K562 (cell line): ENCODE measurements at regions not wholly inside any gene's neighbourhood (a gene's known extent, or its start where the extent isn't known, plus 50 kb on each side); places are given as distances from the start of the nearest gene placed in this dataset.

ENCODE experiments used
- ATAC-seq: fragments of 200-7000 bp; cut with Tn5 transposase; 3 replicates; pipeline ENCODE4 v1.9.1; 2020; ENCODE audit warnings: moderate library complexity
- BruUV-seq: library from RNA; stranded (reverse); fragments of 400-500 nt; replicated peaks from 2 replicates; lab custom pipeline; 2021; lab: Mats Ljungman, UMichigan
- CTCF ChIA-PET: fragments of 300-600 bp; formaldehyde crosslinking; extraction: SDS; loops from one replicate; lab custom pipeline; 2021; ENCODE audit warnings: low intra/inter-chr PET ratio; lab: Yijun Ruan, JAX
- POLR2A ChIA-PET: fragments of 300-600, 350-650 bp; sonication (Branson Sonifier 250); formaldehyde crosslinking; extraction: SDS; loops from one replicate; lab custom pipeline; 2021; ENCODE audit warnings: antibody characterized with exemption, inconsistent platforms; lab: Yijun Ruan, JAX
- DNase-seq, 4 experiments: peaks; one replicate each; pipeline versions ENCODE4 v3.0.0 to v3.0.0-alpha.2; 2011 to 2018; ENCODE audit warnings: low spot score in 3 of 4, mixed read lengths in 3 of 4; ENCODE audit errors: extremely low read depth in 1 of 4
- FAIRE-seq: peaks from 2 replicates; lab custom pipeline; 2011; peaks lifted over from hg19 to GRCh38; lab: Jason Lieb, UNC
- H2AFZ ChIP-seq: 2 replicates; pipeline ENCODE4 v1.6.0; 2011; ENCODE audit warnings: low read depth, low read length, control low read depth, inconsistent platforms
- H3K27ac ChIP-seq: fragments of 200-600 bp; 3 replicates; pipeline ENCODE4 v1.8.0; 2011; ENCODE audit warnings: low read depth, mild to moderate bottlenecking, control low read depth, inconsistent platforms, low read length, moderate library complexity, mixed read lengths; ENCODE audit errors: extremely low read depth
- H3K27me3 ChIP-seq, 2 experiments: fragments of 300-600 bp in 1 of 2; 2 replicates in 1 of 2; 3 replicates in 1 of 2; pipeline versions ENCODE4 v1.6.0 to v1.8.0; 2011; ENCODE audit warnings: inconsistent platforms in 2 of 2, low read length in 2 of 2, mild to moderate bottlenecking in 1 of 2, mixed read lengths in 1 of 2, moderate library complexity in 1 of 2; ENCODE audit not compliant: control insufficient read depth in 2 of 2, insufficient read depth in 2 of 2
- H3K36me3 ChIP-seq: fragments of 300-600 bp; 3 replicates; pipeline ENCODE4 v1.8.0; 2011; ENCODE audit warnings: mild to moderate bottlenecking, low read length, inconsistent platforms; ENCODE audit not compliant: control insufficient read depth, insufficient read depth
- H3K4me1 ChIP-seq, 2 experiments: fragments of 200-600 bp in 1 of 2; replicated peaks in 1 of 2; 2 replicates in 1 of 2; 3 replicates in 1 of 2; pipeline versions ENCODE4 v1.5.1 to v1.8.0; 2011; ENCODE audit warnings: inconsistent platforms in 2 of 2, low read length in 2 of 2, mild to moderate bottlenecking in 1 of 2, mixed read lengths in 1 of 2, moderate library complexity in 1 of 2; ENCODE audit not compliant: control insufficient read depth in 2 of 2, insufficient read depth in 2 of 2
- H3K4me2 ChIP-seq: 2 replicates; pipeline ENCODE4 v1.6.1; 2011; ENCODE audit warnings: low read length, control low read depth, inconsistent platforms, mixed read lengths; ENCODE audit not compliant: insufficient read depth
- H3K4me3 ChIP-seq: fragments of 200-600 bp; sonication (generic), shearing (Covaris generic); 2 replicates; pipeline ENCODE4 v1.5.1; 2016; ENCODE audit warnings: control low read depth, inconsistent platforms
- H3K79me2 ChIP-seq: fragments of 200-600 bp; 3 replicates; pipeline ENCODE4 v1.8.0; 2011; ENCODE audit warnings: low read length, inconsistent platforms; ENCODE audit not compliant: control insufficient read depth, insufficient read depth
- H3K9ac ChIP-seq, 2 experiments: 2 replicates each; pipeline versions ENCODE4 v1.6.0 to v1.6.1; 2011; ENCODE audit warnings: low read depth in 2 of 2, low read length in 2 of 2, control low read depth in 1 of 2, inconsistent platforms in 1 of 2, mild to moderate bottlenecking in 1 of 2, mixed read lengths in 1 of 2; ENCODE audit not compliant: insufficient read depth in 1 of 2
- H3K9me1 ChIP-seq: one replicate; pipeline ENCODE4 v1.6.0; 2011; ENCODE audit warnings: inconsistent platforms, mild to moderate bottlenecking, low read length, moderate library complexity; ENCODE audit not compliant: control insufficient read depth, insufficient read depth
- H3K9me3 ChIP-seq: replicated peaks from 2 replicates; pipeline ENCODE4 v1.5.1; 2011; ENCODE audit warnings: low read depth, low read length, inconsistent platforms; ENCODE audit not compliant: control insufficient read depth, insufficient read depth
- H4K20me1 ChIP-seq: replicated peaks from 2 replicates; pipeline ENCODE4 v1.6.1; 2011; ENCODE audit warnings: low read length, inconsistent platforms, mixed read lengths; ENCODE audit not compliant: control insufficient read depth, insufficient read depth
- ARNT ChIP-seq, 2 experiments: fragments of 450-650 bp; IDR thresholded peaks; 2 replicates each; pipeline ENCODE4 v1.6.1; 2016; ENCODE audit warnings: mild to moderate bottlenecking in 1 of 2
- CBFA2T3 ChIP-seq: fragments of 450-650 bp; IDR thresholded peaks from 2 replicates; pipeline ENCODE4 v1.6.1; 2017
- CBX3 ChIP-seq, 2 experiments: IDR thresholded peaks; 1 replicate in 1 of 2; 2 replicates in 1 of 2; pipeline ENCODE4 v1.6.1; 2012; ENCODE audit warnings: inconsistent platforms in 2 of 2, low read length in 2 of 2, borderline replicate concordance in 1 of 2, control low read depth in 1 of 2
- COPS2 ChIP-seq: fragments of 450-650 bp; conservative IDR thresholded peaks from 2 replicates; pipeline ENCODE4 v1.6.1; 2016; ENCODE audit warnings: mild to moderate bottlenecking, moderate library complexity
- ETV1 ChIP-seq: fragments of 450-650 bp; conservative IDR thresholded peaks from 2 replicates; pipeline ENCODE4 v1.6.1; 2016; ENCODE audit warnings: missing genetic modification characterization, control low read depth, low read depth, missing compliant biosample characterization
- ID3 ChIP-seq, 2 experiments: fragments of 250-450 bp in 1 of 2; fragments of 450-650 bp in 1 of 2; sonication (Bioruptor Pico) in 1 of 2; IDR thresholded peaks; 2 replicates each; pipeline versions ENCODE4 v1.6.1 to v1.8.0; 2016 to 2021; ENCODE audit warnings: mild to moderate bottlenecking in 2 of 2, moderate library complexity in 2 of 2, missing compliant biosample characterization in 1 of 2, missing genetic modification characterization in 1 of 2
- KLF10 ChIP-seq: fragments of 250-450 bp; sonication (Bioruptor Pico); IDR thresholded peaks from 2 replicates; pipeline ENCODE4 v1.6.1; 2021; ENCODE audit warnings: matching md5 sums
- KLF16 ChIP-seq: IDR thresholded peaks from 2 replicates; pipeline ENCODE4 v1.6.1; 2016; ENCODE audit warnings: antibody characterized with exemption
- MEF2D ChIP-seq: conservative IDR thresholded peaks from 2 replicates; pipeline ENCODE4 v1.6.1; 2016; ENCODE audit warnings: low read depth, missing genetic modification characterization, missing compliant biosample characterization
- PTBP1 ChIP-seq: fragments of 200-400 bp; formaldehyde crosslinking; IDR thresholded peaks from 2 replicates; pipeline ENCODE4 v1.6.1; 2017; ENCODE audit warnings: low read depth, low read length
- TCF3 ChIP-seq: sonication (generic); formaldehyde crosslinking; IDR thresholded peaks from 2 replicates; pipeline ENCODE4 v1.4.0; 2020; ENCODE audit warnings: mild to moderate bottlenecking, missing genetic modification reagents
- THAP7 ChIP-seq: fragments of 250-450 bp; sonication (Bioruptor Pico); IDR thresholded peaks from 2 replicates; pipeline ENCODE4 v1.5.0; 2021
- YBX1 ChIP-seq: fragments of 450-650 bp; IDR thresholded peaks from 2 replicates; pipeline ENCODE4 v1.7.1; 2016; ENCODE audit warnings: mild to moderate bottlenecking
- ZC3H11A ChIP-seq: IDR thresholded peaks from 2 replicates; pipeline ENCODE4 v1.6.1; 2012; ENCODE audit warnings: low read depth, low read length, improper control_type of control experiment
- ZNF253 ChIP-seq: fragments of 250-450 bp; sonication (Bioruptor Pico); conservative IDR thresholded peaks from 2 replicates; pipeline ENCODE4 v1.6.1; 2021; ENCODE audit warnings: mild to moderate bottlenecking
- ZNF431 ChIP-seq: sonication (generic); formaldehyde crosslinking; IDR thresholded peaks from 2 replicates; pipeline ENCODE4 v1.8.0; 2022; ENCODE audit warnings: mild to moderate bottlenecking, missing genetic modification reagents
- ZNF699 ChIP-seq: fragments of 250-450 bp; sonication (Bioruptor Pico); IDR thresholded peaks from 2 replicates; pipeline ENCODE4 v1.8.0; 2021; ENCODE audit warnings: mild to moderate bottlenecking, moderate library complexity; ENCODE audit not compliant: insufficient replicate concordance
- WGBS: fragments of 100-300 bp; shearing (Covaris generic); methylation state at CpG from one replicate; pipeline ENCODE4 v1.1.6; 2016; ENCODE audit warnings: low coverage, mixed read lengths; ENCODE audit not compliant: insufficient coverage; ENCODE audit errors: missing lambda C conversion rate; 5-methylcytosine and 5-hydroxymethylcytosine counted together
- in situ Hi-C: fragments of 300-500 bp; cut with MboI; formaldehyde crosslinking; loops from 4 replicates; pipeline ENCODE4 v1.15.0; 2018; ENCODE audit warnings: inconsistent platforms, mixed read lengths
- intact Hi-C: fragments of 100-400 bp; cut with micrococcal nuclease; formaldehyde crosslinking; loops from 2 replicates; pipeline ENCODE4 v1.14.2; 2022

- H4K20me1 ChIP-seq = no peaks in the 10 kb centered on the region
- H3K36me3 ChIP-seq = no peaks in the 10 kb centered on the region
- H3K4me2 ChIP-seq = no peak overlapping the region
- 0 out of 2 replicates have a peak, but pooled peaks have one; percentile 6 for TF ChIP-seq CBFA2T3
- TF ChIP-seq ETV1 (tag) = no peak
- TF ChIP-seq KLF16 = no peak
- TF ChIP-seq ID3 (CRISPR knock-in tag; IDR thresholded peaks at IDR 0.05) = no peak
- peak; percentile 43; the same call in 1 of the 2 replicates for TF ChIP-seq ID3 (tag; IDR thresholded peaks at IDR 0.05)
- peak; percentile 47; the same call in 1 of the 2 replicates for TF ChIP-seq TCF3 (CRISPR knock-in tag)
- TF ChIP-seq, all 486 proteins: peak for 3
- Histone ChIP-seq H3K9me3 (no peaks in the 10 kb centered on the region), H3K27me3 (no peaks in the 10 kb centered on the region), H3K79me2 (no peaks in the 10 kb centered on the region), H3K4me3 (no peak overlapping the region), H2AFZ (no peak overlapping the region), H3K9ac (no peak overlapping the region), H3K27ac (no peak overlapping the region), H3K9me1 (no peaks in the 10 kb centered on the region), H3K4me1 (no peaks in the 10 kb centered on the region)
- in situ Hi-C loops = no loop called here
- intact Hi-C loops = no loop called here
- no TSS peak for BruUV-seq
- ChIA-PET CTCF (no interaction called here), POLR2A (no interaction called here)
- FAIRE-seq = no peak
- ATAC-seq = no peak
- no peak for DNase-seq
- WGBS = 3% methylated on average over 5 of the region's 5 CpGs
Measured at GRCh38 chr13:82412749-82413148, 1469.5 kb downstream of the SLITRK1 start.

- DNase-seq = no peak
- H3K36me3 ChIP-seq = no peaks in the 10 kb centered on the region
- ATAC-seq = no peak
- no peaks in the 10 kb centered on the region for H3K9me1 ChIP-seq
- no peaks in the 10 kb centered on the region for H3K9me3 ChIP-seq
- H3K4me3 ChIP-seq = no peak overlapping the region
- in situ Hi-C loops (no loop called here), intact Hi-C loops (no loop called here)
- no peak for FAIRE-seq
- H3K4me1 ChIP-seq = no peaks in the 10 kb centered on the region
- no peaks in the 10 kb centered on the region for H3K27me3 ChIP-seq
- POLR2A ChIA-PET = no interaction called here
- H3K4me2 ChIP-seq = no peak overlapping the region
- BruUV-seq = no TSS peak
- H3K27ac ChIP-seq = no peak overlapping the region
- no peaks in the 10 kb centered on the region for H4K20me1 ChIP-seq
- 0% methylated on average over 4 of the region's 4 CpGs for WGBS
- H3K9ac ChIP-seq = no peak overlapping the region
- H3K79me2 ChIP-seq = no peaks in the 10 kb centered on the region
- no peak overlapping the region for H2AFZ ChIP-seq
- CTCF ChIA-PET = no interaction called here
- no peak for TF ChIP-seq TCF3 (CRISPR knock-in tag)
- TF ChIP-seq PTBP1 = no peak
- no peak for TF ChIP-seq ZNF431 (CRISPR knock-in tag)
- no peak for TF ChIP-seq YBX1
- no peak for TF ChIP-seq THAP7 (CRISPR knock-in tag)
- TF ChIP-seq ZC3H11A = no peak
- TF ChIP-seq ARNT (IDR thresholded peaks at IDR 0.05) = no peak
- TF ChIP-seq ZNF699 (CRISPR knock-in tag) = no peak
- TF ChIP-seq ZNF253 = no peak
- TF ChIP-seq COPS2 = no peak
- no peak for TF ChIP-seq KLF10
- TF ChIP-seq CBX3 (IDR thresholded peaks at IDR 0.05; ENCODE audit: borderline replicate concordance in 1 of 2, low read length in 2 of 2) = no peak
- TF ChIP-seq MEF2D (tag) = no peak
Measured at GRCh38 chr13:82407321-82407720, 1475.0 kb downstream of the SLITRK1 start.
